ENCODE measurements at regions not wholly inside any gene's neighbourhood (a gene's known extent, or its start where the extent isn't known, plus 50 kb on each side); places are given as distances from the start of the nearest gene placed in this dataset.

- FAIRE-seq = no peak
- no peaks in the 10 kb centered on the region for H3K9me3 ChIP-seq
- DNase-seq (ENCODE audit: low read depth in 1 of 2, low spot score in 1 of 2) = no peak
- no peak overlapping the region for H3K4me2 ChIP-seq
- WGBS (ENCODE audit: missing lambda C conversion rate) = 60% methylated on average over 10 of the region's 10 CpGs
- ATAC-seq = no peak
- H3K4me1 ChIP-seq = no peaks in the 10 kb centered on the region
- ChIA-PET CTCF (interaction anchor here (0.5 to 10.0 kb wide), 3 partner anchors 154 to 480 kb away, joined by 3 to 71 read pairs (median 4); no protein-coding TSS in a partner anchor), POLR2A (no interaction called here)
- TF ChIP-seq TFCP2L1 (CRISPR knock-in tag; IDR thresholded peaks at IDR 0.05) (no peak), EP300 (IDR thresholded peaks at IDR 0.05) (no peak), MAFK (IDR thresholded peaks at IDR 0.05; ENCODE audit: partially characterized antibody) (peak; percentile 53), HEYL (CRISPR knock-in tag; IDR thresholded peaks at IDR 0.05) (no peak)
- TF ChIP-seq, protein P1, sequence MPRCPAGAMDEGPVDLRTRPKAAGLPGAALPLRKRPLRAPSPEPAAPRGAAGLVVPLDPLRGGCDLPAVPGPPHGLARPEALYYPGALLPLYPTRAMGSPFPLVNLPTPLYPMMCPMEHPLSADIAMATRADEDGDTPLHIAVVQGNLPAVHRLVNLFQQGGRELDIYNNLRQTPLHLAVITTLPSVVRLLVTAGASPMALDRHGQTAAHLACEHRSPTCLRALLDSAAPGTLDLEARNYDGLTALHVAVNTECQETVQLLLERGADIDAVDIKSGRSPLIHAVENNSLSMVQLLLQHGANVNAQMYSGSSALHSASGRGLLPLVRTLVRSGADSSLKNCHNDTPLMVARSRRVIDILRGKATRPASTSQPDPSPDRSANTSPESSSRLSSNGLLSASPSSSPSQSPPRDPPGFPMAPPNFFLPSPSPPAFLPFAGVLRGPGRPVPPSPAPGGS (IDR thresholded peaks at IDR 0.05) = no peak
- no peak overlapping the region for H3K27ac ChIP-seq
- H3K4me3 ChIP-seq = no peak overlapping the region
These were observed 287.7 kb downstream of the INSIG2 start for GRCh38 chr2:118375907-118376485.

GRCh38 chr2:118374974-118375755 lies 286.9 kb downstream of the INSIG2 start:
- no peaks in the 10 kb centered on the region for H3K4me1 ChIP-seq
- H3K4me3 ChIP-seq = no peak overlapping the region
- no peak for DNase-seq (ENCODE audit: low read depth in 1 of 2, low spot score in 1 of 2)
- no peak overlapping the region for H3K4me2 ChIP-seq
- no peak overlapping the region for H3K27ac ChIP-seq
- ChIA-PET POLR2A (no interaction called here), CTCF (interaction anchor here (10.0 kb wide), 1 partner anchor 480 kb away, joined by 71 read pairs; no protein-coding TSS in a partner anchor)
- no peak for FAIRE-seq
- no peak for TF ChIP-seq ESRRA (IDR thresholded peaks at IDR 0.05; ENCODE audit: borderline replicate concordance, low read length)
- no peak for TF ChIP-seq ZNF302 (CRISPR knock-in tag; IDR thresholded peaks at IDR 0.05)
- no peak for TF ChIP-seq RNF2 (IDR thresholded peaks at IDR 0.05; ENCODE audit: borderline replicate concordance, low read depth)
- TF ChIP-seq MAX (IDR thresholded peaks at IDR 0.05) = no peak
- TF ChIP-seq CHD2 (IDR thresholded peaks at IDR 0.05; ENCODE audit: low read length, partially characterized antibody) = no peak
- TF ChIP-seq, protein P2, sequence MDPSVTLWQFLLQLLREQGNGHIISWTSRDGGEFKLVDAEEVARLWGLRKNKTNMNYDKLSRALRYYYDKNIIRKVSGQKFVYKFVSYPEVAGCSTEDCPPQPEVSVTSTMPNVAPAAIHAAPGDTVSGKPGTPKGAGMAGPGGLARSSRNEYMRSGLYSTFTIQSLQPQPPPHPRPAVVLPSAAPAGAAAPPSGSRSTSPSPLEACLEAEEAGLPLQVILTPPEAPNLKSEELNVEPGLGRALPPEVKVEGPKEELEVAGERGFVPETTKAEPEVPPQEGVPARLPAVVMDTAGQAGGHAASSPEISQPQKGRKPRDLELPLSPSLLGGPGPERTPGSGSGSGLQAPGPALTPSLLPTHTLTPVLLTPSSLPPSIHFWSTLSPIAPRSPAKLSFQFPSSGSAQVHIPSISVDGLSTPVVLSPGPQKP (IDR thresholded peaks at IDR 0.05; ENCODE audit: low read depth, low read length) = no peak
- no peak for TF ChIP-seq RAD21 (conservative IDR thresholded peaks at IDR 0.05 in 1 of 2, IDR thresholded peaks at IDR 0.05 in 1 of 2)
- no peak for TF ChIP-seq NPAS2 (CRISPR knock-in tag; IDR thresholded peaks at IDR 0.05; ENCODE audit: borderline replicate concordance)
- no peak for TF ChIP-seq POLR2A (IDR thresholded peaks at IDR 0.05; ENCODE audit: low read length)
- no peak for TF ChIP-seq SREBF2 (IDR thresholded peaks at IDR 0.05)
- TF ChIP-seq MYC (IDR thresholded peaks at IDR 0.05; ENCODE audit: borderline replicate concordance, low read length) = no peak
- TF ChIP-seq HES2 (IDR thresholded peaks at IDR 0.05) = no peak
- TF ChIP-seq RCOR1 (IDR thresholded peaks at IDR 0.05; ENCODE audit: low read depth, low read length) = no peak
- no peaks in the 10 kb centered on the region for H3K9me3 ChIP-seq
- no peak for ATAC-seq
- WGBS (ENCODE audit: missing lambda C conversion rate) = 21% methylated on average over 4 of the region's 4 CpGs
